HG03103 (cell line): ENCODE measurements at regions not wholly inside any gene's neighbourhood (a gene's known extent, or its start where the extent isn't known, plus 50 kb on each side); places are given as distances from the start of the nearest gene placed in this dataset.
"Not testable (repeated sequence)": the region's sequence is repeated elsewhere in the genome, so short reads cannot be mapped to it uniquely, and the experiment has no call there.

Experiments
- ATAC-seq: cut with Tn5 transposase; IDR thresholded peaks from one replicate; pipeline ENCODE4 v1.9.1; 2021; ENCODE audit warnings: low read depth; ENCODE audit not compliant: unreplicated experiment

DNA sequence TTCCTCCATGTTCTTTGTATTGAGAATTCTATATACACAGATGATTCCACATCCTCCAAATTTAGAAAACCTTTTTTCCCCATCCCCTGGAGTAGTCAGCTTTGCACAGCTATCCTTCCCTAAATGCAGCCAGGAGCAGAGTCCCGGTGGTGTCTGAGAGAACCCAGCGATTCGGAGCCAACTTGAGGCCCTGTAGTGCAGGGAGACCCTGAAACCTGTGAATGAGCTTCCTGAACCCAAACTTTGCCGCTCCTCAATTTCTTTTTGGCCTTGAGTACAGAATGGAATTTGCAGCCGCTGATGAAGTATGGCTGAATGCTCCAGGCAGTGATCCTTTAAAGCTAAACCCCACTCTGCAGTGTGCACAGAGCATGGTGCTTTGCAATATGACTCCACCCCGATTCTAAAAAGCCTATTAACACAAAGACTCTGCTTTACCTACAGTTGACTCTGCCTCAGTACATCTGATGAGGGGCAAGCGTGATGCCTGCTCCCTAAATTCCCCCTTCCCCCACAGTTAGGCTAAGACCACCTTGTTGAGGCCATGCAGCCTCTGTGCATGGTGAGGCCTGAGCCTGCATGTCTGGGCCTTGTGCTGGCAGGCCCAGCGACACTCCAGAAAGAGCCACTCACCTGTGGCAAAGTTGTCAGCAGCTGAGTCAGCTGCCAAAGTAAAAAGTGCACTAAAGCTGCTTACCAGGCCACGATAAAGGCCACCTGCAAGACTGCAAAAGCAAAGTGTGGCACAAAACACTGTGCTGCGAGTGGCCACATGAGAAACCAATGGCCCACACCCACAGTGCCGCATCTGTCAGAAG, 82.1 kb downstream of the PLEKHG1 start:
- ATAC-seq, result no peak

GRCh38 chr6:150683320-150683719, 83.6 kb downstream of the PLEKHG1 start:
- no peak for ATAC-seq

GRCh38 chr6:150684161-150684560, 84.5 kb downstream of the PLEKHG1 start:
- ATAC-seq, result no peak

DNA sequence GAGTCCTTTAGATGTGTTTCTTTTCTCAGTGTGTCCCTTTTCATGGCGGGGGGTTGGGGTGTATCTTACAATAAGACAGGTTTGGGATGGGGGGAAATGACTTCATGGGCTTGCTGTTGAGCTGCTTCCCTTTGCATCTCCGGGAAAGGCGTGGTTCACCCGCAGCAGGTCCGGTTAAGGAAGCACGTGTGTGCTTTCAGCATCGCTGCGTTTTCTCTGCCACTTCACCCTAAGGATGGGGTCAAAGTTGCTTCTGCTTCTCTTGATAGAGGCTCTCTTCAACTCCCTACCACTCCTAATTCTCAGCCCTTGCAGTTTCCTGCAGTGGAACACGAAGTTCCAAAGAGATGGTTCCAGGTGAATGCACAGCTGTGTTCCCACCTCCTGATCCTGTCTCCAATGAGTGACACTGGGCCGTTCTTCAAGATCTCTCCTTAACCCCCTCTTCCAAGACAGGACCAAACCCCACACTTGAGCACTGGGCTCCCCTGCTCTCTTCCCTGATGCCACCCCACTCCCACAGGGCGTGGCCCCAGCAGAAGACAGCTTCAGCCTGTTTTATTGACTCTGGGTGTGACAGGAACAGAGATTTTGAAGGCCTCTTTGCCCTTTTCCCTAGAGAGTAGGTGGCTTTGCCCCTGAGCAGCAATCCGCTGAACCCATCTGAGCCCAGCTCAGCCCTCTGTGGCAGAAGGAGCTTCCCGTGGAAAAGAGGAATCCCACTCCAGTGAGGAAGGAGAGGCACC, 85.2 kb downstream of the PLEKHG1 start:
- ATAC-seq, result no peak

DNA sequence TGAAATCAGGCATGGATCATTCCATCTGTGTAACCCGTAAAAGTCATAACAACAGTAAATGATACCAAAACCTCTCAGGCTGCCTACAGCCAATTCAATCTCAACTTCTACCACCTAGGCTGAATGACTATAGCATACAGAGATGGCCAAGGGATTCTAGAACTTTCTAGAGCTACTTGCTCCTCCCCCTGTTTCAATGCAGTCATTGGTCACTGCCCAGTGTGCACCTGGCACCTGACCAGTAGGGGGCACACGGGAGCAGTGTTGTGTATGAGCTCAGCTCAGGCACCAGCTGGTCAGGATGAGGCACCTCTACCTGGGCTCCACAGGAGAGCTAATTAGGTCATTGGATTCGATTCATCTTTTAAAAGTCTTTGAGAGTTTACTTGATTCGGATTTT, 86.2 kb downstream of the PLEKHG1 start:
- ATAC-seq, result peak; percentile 59

- no peak for ATAC-seq
Observed at GRCh38 chr6:150686566-150686965, 86.9 kb downstream of the PLEKHG1 start.

GRCh38 chr6:150687508-150687907, 87.8 kb downstream of the PLEKHG1 start:
- ATAC-seq, result no peak

DNA sequence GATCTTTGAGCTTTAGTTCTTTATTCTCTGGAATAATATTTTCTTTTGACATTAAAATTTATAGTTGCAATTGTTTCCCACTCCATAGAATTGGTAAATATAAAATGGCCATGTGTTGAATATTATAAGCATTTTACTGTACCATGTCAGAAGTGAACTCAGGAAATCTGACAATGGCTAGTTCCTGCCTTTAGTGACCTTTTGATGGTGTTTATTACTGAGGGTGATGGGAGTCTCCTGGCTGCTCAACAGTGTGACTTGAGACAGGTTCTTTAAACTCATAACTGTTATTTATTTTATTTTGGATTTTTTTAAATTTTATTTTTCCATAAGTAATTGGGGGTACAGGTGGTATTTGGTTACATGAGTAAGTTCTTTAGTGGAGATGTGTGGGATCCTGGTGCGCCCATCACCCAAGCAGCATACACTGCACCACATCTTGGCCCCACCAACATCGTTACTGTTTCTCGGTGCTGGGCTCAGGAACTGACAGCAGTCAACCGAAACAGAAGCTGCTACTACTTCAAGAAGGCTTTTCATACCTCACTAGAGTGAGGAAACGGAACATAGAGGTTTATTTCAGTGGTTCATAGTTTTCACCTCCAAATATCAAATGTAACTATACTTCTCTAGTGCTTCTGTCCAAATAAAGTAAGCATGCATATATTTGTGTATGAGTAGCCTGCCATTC, 90.4 kb downstream of the PLEKHG1 start:
- ATAC-seq, result no peak

DNA sequence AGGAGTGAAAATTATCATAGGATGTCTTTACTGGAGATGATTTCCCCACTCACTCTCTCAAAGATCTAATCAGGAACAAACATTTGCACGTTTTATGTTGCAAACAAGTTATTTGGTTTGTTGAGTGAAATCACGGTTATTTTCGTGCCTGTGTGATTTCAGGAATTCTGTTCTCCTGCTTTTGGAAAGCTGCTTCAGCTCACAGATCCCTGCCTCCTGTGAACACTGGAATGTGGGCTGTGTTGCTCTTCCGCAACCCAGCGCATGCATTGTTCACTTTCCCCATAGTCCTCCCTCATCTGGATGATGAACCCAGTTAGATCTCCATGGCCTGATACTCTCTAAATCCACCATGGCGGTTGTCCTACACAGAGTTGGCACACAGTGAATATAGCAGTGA, 91.0 kb downstream of the PLEKHG1 start:
- ATAC-seq, result no peak

GRCh38 chr6:150691463-150691862, 91.8 kb downstream of the PLEKHG1 start:
- no peak for ATAC-seq

GRCh38 chr6:150692604-150693003, 92.9 kb downstream of the PLEKHG1 start:
- ATAC-seq, result no peak

DNA sequence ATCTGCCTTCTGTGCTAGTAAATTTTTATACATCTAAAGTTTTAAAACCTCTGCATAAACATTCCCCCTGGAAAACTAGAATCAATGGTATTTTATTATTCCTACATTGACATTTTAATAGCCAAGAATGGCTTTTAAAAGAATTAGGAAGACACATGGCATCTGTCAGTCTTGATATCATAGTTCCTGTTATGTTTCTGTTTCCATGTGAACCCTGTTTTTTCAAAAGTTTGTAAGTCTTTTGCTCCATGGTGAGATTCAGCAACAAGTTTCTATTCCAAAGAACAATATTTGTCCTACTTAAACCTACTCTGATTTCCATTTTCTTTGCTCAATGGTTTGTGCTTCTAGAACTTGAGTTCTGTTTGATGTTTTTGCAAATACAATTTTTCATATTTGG, 95.2 kb downstream of the PLEKHG1 start:
- no peak for ATAC-seq

DNA sequence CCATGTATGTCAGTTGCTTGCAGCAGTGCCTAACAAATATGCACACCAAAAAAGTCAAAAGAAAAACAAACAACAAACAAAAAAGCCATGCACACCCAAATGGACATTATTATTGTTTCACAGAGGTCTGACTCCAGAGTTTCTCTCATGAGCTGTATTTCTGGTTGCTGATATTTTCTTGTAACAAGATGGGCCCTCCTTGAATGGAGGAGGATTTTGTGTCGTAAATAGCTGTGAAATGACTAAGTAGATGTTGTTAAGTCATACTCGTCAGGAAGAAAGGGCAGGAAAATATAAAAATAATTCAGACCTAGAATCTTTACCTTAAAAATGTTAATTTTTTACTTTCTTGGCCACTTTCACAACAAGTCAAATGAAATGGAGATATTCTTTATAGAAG, 96.0 kb downstream of the PLEKHG1 start:
- ATAC-seq, result no peak

DNA sequence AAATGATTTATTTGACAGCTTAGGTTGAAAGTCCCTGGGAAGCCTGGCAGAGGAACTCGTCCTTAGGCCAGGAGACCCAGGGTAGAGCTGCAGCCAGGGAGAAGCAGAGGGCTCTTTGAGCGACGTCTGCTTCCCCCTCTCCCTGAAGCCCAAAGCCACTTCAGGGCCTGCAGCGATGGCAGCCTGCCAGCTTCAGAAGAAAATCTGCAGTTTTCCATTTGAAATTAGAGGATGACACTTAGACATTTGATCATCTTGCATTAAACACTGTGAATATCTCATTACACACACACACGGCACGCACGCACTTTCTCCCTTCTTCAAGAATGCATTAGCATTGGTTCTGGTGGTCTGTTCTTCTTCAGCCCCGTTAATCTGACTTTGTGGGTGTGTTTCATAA, 96.5 kb downstream of the PLEKHG1 start:
- no peak for ATAC-seq

- not testable (repeated sequence) for ATAC-seq
Observed at GRCh38 chr6:150696918-150697317, 97.2 kb downstream of the PLEKHG1 start.

GRCh38 chr6:150697515-150697914, 97.8 kb downstream of the PLEKHG1 start:
- ATAC-seq, result no peak

DNA sequence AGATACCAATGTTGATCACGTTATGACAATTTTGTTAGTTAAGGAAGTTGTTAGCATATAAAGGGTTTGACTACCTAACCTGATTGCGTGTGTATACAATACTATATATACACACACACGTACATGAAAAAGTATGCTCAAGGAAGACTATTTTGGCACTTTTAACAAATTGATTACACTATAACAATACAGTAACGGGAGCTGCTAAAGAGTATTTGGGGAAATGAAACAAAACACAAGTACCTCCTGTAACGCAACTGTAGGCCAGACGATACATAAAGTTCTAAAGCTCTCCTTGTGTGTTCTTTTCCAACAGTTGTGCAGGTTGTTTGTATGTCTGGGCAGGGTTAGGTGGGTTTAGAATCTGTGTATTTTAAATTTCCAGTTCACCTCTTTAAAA, 98.7 kb downstream of the PLEKHG1 start:
- no peak for ATAC-seq

DNA sequence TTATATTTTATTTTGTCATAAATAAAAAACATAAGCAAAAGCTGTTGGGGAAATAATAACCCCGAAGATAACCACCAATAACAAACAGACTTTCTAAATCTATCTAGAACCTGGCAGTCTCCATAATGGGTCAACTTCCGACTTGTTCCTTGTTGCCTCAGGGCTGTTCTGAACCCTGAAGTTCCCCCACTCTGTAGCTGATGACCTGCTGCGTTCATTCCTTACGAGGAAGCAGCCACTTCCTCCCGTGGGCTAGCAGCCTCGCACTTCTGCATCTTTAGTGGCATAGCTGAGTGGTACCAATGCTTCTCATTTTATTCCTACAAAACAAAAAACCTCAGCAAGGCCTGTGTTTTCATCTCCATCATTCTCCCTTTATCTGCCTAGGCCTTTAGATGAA, 103.0 kb downstream of the PLEKHG1 start:
- ATAC-seq, result no peak

DNA sequence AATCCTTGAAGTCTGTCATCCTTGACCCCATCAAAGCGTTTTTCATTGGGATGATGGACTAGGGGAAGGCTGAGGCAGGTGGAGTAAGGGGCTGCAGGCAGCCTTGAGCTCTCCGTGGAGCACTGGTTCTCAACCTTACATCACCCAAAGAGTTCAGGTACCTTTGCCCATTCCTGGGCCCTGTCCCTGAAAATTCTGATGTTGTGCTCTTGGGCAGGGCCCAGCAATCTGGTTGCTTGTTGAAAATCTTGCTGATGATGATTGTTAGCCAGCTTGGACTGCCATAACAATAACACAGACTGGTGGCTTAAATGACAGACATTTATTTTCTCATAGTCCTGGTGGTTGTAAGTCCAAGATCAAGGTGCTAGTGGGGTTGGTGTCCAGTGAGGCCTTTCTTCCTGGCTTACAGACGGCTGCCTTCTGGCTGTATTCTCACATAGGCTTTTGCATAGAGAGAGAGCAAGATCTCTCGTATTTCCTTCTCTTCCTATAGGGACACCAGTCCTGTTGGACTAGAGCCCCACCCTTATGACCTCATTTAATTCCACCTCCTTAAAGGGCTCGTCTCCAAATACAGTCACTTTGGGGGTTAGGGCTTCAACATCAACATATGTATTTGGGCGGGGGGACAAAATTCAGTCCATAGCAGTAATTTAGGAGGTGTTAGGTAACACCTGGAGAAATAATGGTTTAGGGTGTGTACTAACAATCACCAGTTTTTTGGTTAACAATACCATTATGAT, 104.9 kb downstream of the PLEKHG1 start:
- ATAC-seq, result no peak

DNA sequence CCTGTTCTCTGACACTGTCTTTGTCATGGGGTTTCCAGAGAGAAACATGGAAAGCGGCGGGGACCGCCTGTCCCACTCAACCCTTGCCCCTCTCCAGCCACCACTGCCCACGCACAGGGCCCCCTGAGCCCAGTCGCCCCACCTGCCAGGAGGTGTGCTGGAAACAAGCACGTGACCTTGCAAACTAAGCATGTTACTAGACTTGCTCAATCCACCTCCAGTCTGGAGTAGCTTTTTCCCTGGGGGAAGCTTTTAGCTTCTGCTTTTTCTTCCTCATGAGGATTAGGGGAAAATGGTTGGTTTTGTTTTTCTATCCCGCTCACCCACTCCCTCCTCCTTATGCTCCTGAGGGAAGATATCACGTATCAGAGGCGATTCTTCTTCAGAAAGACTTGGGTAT, 105.7 kb downstream of the PLEKHG1 start:
- ATAC-seq, result no peak

DNA sequence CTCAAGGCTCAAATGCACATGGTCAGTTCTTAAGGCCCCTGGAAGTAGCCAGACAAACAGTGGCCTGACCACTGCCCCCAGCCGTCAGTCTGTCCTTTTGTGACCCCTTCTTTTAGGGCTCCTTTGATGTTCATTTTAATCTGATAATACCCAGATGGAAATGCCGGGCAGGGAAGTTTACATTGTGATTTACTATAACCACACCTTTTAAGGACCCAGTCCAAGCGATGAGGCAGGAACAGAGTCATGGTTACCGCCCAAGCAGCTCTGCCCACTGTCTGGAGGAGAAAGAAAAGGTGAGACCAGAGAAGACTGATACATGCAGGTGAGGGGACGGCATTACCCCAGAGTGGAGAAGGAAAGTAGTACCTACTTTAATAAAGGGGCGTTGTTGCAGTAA, 110.6 kb downstream of the PLEKHG1 start:
- no peak for ATAC-seq
